Right cardiac atrium (tissue), 5 donors: ENCODE measurements at regions not wholly inside any gene's neighbourhood (a gene's known extent, or its start where the extent isn't known, plus 50 kb on each side); places are given as distances from the start of the nearest gene placed in this dataset.

Source experiments
- ATAC-seq, 2 donors: fragments of 200-7000 bp; cut with Tn5 transposase; one replicate each; pipeline versions ENCODE4 v1.8.0 to v1.9.1; 2020; ENCODE audit warnings: moderate library complexity in 2 of 2, mild to moderate bottlenecking in 1 of 2
- DNase-seq, 3 donors: peaks; one replicate each; pipeline ENCODE4 v3.0.0-alpha.2; 2020
- H3K27ac ChIP-seq: one replicate; pipeline ENCODE4 v1.5.1; 2013; ENCODE audit warnings: mild to moderate bottlenecking, low read length, control low read depth, moderate library complexity
- H3K27me3 ChIP-seq: one replicate; pipeline ENCODE4 v1.6.1; 2013; ENCODE audit not compliant: control insufficient read depth, insufficient read depth
- H3K4me1 ChIP-seq: one replicate; pipeline ENCODE4 v1.6.1; 2013; ENCODE audit warnings: low read length; ENCODE audit not compliant: control insufficient read depth, insufficient read depth
- H3K4me3 ChIP-seq: one replicate; pipeline ENCODE4 v1.5.1; 2013; ENCODE audit warnings: low read length, control low read depth
- H3K9me3 ChIP-seq: one replicate; pipeline ENCODE4 v1.6.1; 2013; ENCODE audit warnings: low read length; ENCODE audit not compliant: control insufficient read depth
- WGBS: extraction: QIAGEN DNeasy Blood & Tissue Kit; methylation state at CpG from one replicate; pipeline ENCODE4 v1.1.7; 2013; 5-methylcytosine and 5-hydroxymethylcytosine counted together
- intact Hi-C, 4 donors: fragments of 100-400 bp; cut with DNase I; formaldehyde crosslinking; loops; one replicate each; pipeline versions ENCODE4 v1.11.0 to v1.14.0; 2022 to 2023
- donor health status: healthy with polysubstance abuse.
- donor health status: DM: no; HTN: yes; CAD: no.
- donor health status: DM: no; HTN: no; CAD: no.
- donor health status: DM: no; HTN: yes; CAD: no; lungs with severe emphysema.
- donor health status: DM: yes; HTN: yes; CAD: no.

GRCh38 chr4:85265234-85265633 is 209.7 kb upstream of the ARHGAP24 start:
- no peak overlapping the region for H3K4me3 ChIP-seq
- intact Hi-C loops, result no loop called here
- DNase-seq, result no peak
- 93% methylated on average over 5 of the region's 5 CpGs for WGBS
- no peak overlapping the region for H3K27ac ChIP-seq
- no peaks in the 10 kb centered on the region for H3K27me3 ChIP-seq
- H3K4me1 ChIP-seq, result no peaks in the 10 kb centered on the region
- no peaks in the 10 kb centered on the region for H3K9me3 ChIP-seq
- no peak for ATAC-seq

GRCh38 chr4:85268188-85268587 is 206.8 kb upstream of the ARHGAP24 start:
- 85% methylated on average over 4 of the region's 4 CpGs for WGBS
- H3K27me3 ChIP-seq, result no peaks in the 10 kb centered on the region

GRCh38 chr4:85268961-85269360 is 206.0 kb upstream of the ARHGAP24 start:
- WGBS, result 91% methylated on average over 3 of the region's 3 CpGs
- intact Hi-C loops, result no loop called here
- H3K27me3 ChIP-seq, result no peaks in the 10 kb centered on the region
- no peak overlapping the region for H3K4me3 ChIP-seq
- H3K27ac ChIP-seq, result no peak overlapping the region
- DNase-seq, result no peak
- H3K9me3 ChIP-seq, result no peaks in the 10 kb centered on the region
- ATAC-seq, result no peak
- H3K4me1 ChIP-seq, result no peaks in the 10 kb centered on the region

More at GRCh38 chr4:85268188-85268587, 206.8 kb upstream of the ARHGAP24 start:
- ATAC-seq (no peak), DNase-seq (no peak)
- no peaks in the 10 kb centered on the region for H3K9me3 ChIP-seq
- intact Hi-C loops, result no loop called here
- no peak overlapping the region for H3K27ac ChIP-seq
- H3K4me3 ChIP-seq, result no peak overlapping the region
- H3K4me1 ChIP-seq, result no peaks in the 10 kb centered on the region

GRCh38 chr4:85274955-85275354 is 200.0 kb upstream of the ARHGAP24 start:
- no peak overlapping the region for H3K4me3 ChIP-seq
- WGBS, result 89% methylated on average over 4 of the region's 4 CpGs
- ATAC-seq, result no peak
- H3K27me3 ChIP-seq, result no peaks in the 10 kb centered on the region
- no peak overlapping the region for H3K27ac ChIP-seq
- no peaks in the 10 kb centered on the region for H3K4me1 ChIP-seq
- H3K9me3 ChIP-seq, result no peaks in the 10 kb centered on the region
- no peak for DNase-seq
- intact Hi-C loops, result no loop called here

GRCh38 chr4:85280963-85281362 is 194.0 kb upstream of the ARHGAP24 start:
- intact Hi-C loops, result no loop called here
- Histone ChIP-seq H3K27me3 (no peaks in the 10 kb centered on the region), H3K27ac (no peak overlapping the region), H3K4me1 (no peaks in the 10 kb centered on the region), H3K9me3 (no peaks in the 10 kb centered on the region), H3K4me3 (no peak overlapping the region)
- ATAC-seq (no peak), DNase-seq (no peak)
- 66% methylated on average over 2 of the region's 2 CpGs for WGBS

GRCh38 chr4:85291226-85291625 is 183.7 kb upstream of the ARHGAP24 start:
- ATAC-seq, result no peak
- intact Hi-C loops, result no loop called here

GRCh38 chr4:85298037-85298436 is 176.9 kb upstream of the ARHGAP24 start:
- DNase-seq, result no peak
- Histone ChIP-seq H3K4me3 (no peak overlapping the region), H3K4me1 (no peaks in the 10 kb centered on the region), H3K27me3 (no peaks in the 10 kb centered on the region), H3K9me3 (no peaks in the 10 kb centered on the region), H3K27ac (no peak overlapping the region)
- intact Hi-C loops, result no loop called here
- ATAC-seq, result no peak
- WGBS, result 87% methylated on average over 2 of the region's 2 CpGs

More at GRCh38 chr4:85291226-85291625, 183.7 kb upstream of the ARHGAP24 start:
- no peak for DNase-seq
- Histone ChIP-seq H3K27ac (no peak overlapping the region), H3K4me1 (no peaks in the 10 kb centered on the region), H3K27me3 (no peaks in the 10 kb centered on the region), H3K4me3 (no peak overlapping the region), H3K9me3 (no peaks in the 10 kb centered on the region)
- WGBS, result 94% methylated on average over 2 of the region's 2 CpGs

GRCh38 chr4:85302193-85302736 is 172.7 kb upstream of the ARHGAP24 start:
- ATAC-seq (no peak), DNase-seq (no peak)
- Histone ChIP-seq H3K9me3 (no peaks in the 10 kb centered on the region), H3K27ac (no peak overlapping the region), H3K4me1 (no peaks in the 10 kb centered on the region), H3K27me3 (no peaks in the 10 kb centered on the region), H3K4me3 (no peak overlapping the region)
- 88% methylated on average over 3 of the region's 3 CpGs for WGBS
- intact Hi-C loops, result no loop called here

- no peak for DNase-seq
- intact Hi-C loops, result no loop called here
- Histone ChIP-seq H3K4me3 (no peak overlapping the region), H3K27ac (no peak overlapping the region), H3K9me3 (no peaks in the 10 kb centered on the region), H3K27me3 (no peaks in the 10 kb centered on the region), H3K4me1 (no peaks in the 10 kb centered on the region)
- no peak for ATAC-seq
- 82% methylated on average over 4 of the region's 4 CpGs for WGBS
Measured at GRCh38 chr4:85302756-85303155, 172.2 kb upstream of the ARHGAP24 start.

GRCh38 chr4:85318415-85318814 is 156.5 kb upstream of the ARHGAP24 start:
- Histone ChIP-seq H3K27ac (no peak overlapping the region), H3K9me3 (no peaks in the 10 kb centered on the region), H3K4me1 (no peaks in the 10 kb centered on the region), H3K27me3 (no peaks in the 10 kb centered on the region), H3K4me3 (no peak overlapping the region)
- ATAC-seq, result no peak
- intact Hi-C loops, result no loop called here
- no peak for DNase-seq

GRCh38 chr4:85358831-85359230 is 116.1 kb upstream of the ARHGAP24 start:
- Histone ChIP-seq H3K9me3 (no peaks in the 10 kb centered on the region), H3K4me1 (no peaks in the 10 kb centered on the region), H3K4me3 (no peak overlapping the region), H3K27me3 (no peaks in the 10 kb centered on the region), H3K27ac (no peak overlapping the region)
- ATAC-seq (no peak), DNase-seq (no peak)
- intact Hi-C loops, result no loop called here

GRCh38 chr4:85362550-85362949 is 112.4 kb upstream of the ARHGAP24 start:
- H3K4me3 ChIP-seq, result no peak overlapping the region
- H3K9me3 ChIP-seq, result no peaks in the 10 kb centered on the region
- no peaks in the 10 kb centered on the region for H3K27me3 ChIP-seq
- WGBS, result 92% methylated on average over 2 of the region's 2 CpGs
- no peak overlapping the region for H3K27ac ChIP-seq
- intact Hi-C loops, result no loop called here
- ATAC-seq (no peak), DNase-seq (no peak)
- H3K4me1 ChIP-seq, result no peaks in the 10 kb centered on the region
